Neural cell (in vitro differentiated cells): ENCODE measurements at regions not wholly inside any gene's neighbourhood (a gene's known extent, or its start where the extent isn't known, plus 50 kb on each side); places are given as distances from the start of the nearest gene placed in this dataset.

Source experiments
- H2AFZ ChIP-seq: fragments of 200-600, 300-800 bp; sonication (generic), shearing (Covaris generic); 2 replicates; pipeline ENCODE4 v1.6.0; 2014; ENCODE audit warnings: low read depth, mild to moderate bottlenecking, antibody characterized with exemption, low read length, moderate library complexity
- H3F3A ChIP-seq: fragments of 200-600 bp; shearing (Covaris generic); 2 replicates; pipeline ENCODE4 v1.6.1; 2016; ENCODE audit warnings: mild to moderate bottlenecking, moderate library complexity, mixed read lengths, antibody characterized with exemption, low read length; ENCODE audit not compliant: insufficient read depth, poor library complexity, severe bottlenecking
- H3K27ac ChIP-seq: fragments of 200-600, 300-800 bp; sonication (generic), shearing (Covaris generic); 2 replicates; pipeline ENCODE4 v1.5.1; 2014; ENCODE audit warnings: mild to moderate bottlenecking, low read length, moderate library complexity
- H3K27me3 ChIP-seq: fragments of 300-800, 200-600 bp; sonication (generic), shearing (Covaris generic); 2 replicates; pipeline ENCODE4 v1.6.0; 2014; ENCODE audit warnings: mild to moderate bottlenecking, low read depth, low read length, moderate library complexity; ENCODE audit not compliant: insufficient read depth
- H3K36me3 ChIP-seq: fragments of 300-800, 200-600 bp; sonication (generic), shearing (Covaris generic); 2 replicates; pipeline ENCODE4 v1.5.1; 2014; ENCODE audit warnings: mild to moderate bottlenecking, antibody characterized with exemption, low read length, moderate library complexity; ENCODE audit not compliant: insufficient read depth
- H3K4me2 ChIP-seq: fragments of 300-800, 200-600 bp; sonication (generic), shearing (Covaris generic); 2 replicates; pipeline ENCODE4 v1.6.0; 2014; ENCODE audit warnings: mild to moderate bottlenecking, low read length
- H3K4me3 ChIP-seq: fragments of 300-800, 200-600 bp; sonication (generic), shearing (Covaris generic); 2 replicates; pipeline ENCODE4 v1.5.1; 2014; ENCODE audit warnings: mild to moderate bottlenecking, low read length, moderate library complexity
- H3K79me2 ChIP-seq: fragments of 200-600 bp; shearing (Covaris generic); replicated peaks from 2 replicates; pipeline ENCODE4 v1.6.0; 2014; ENCODE audit warnings: mild to moderate bottlenecking, low read length, moderate library complexity; ENCODE audit not compliant: insufficient read depth
- H3K9ac ChIP-seq: fragments of 300-800, 200-600 bp; sonication (generic), shearing (Covaris generic); 2 replicates; pipeline ENCODE4 v1.6.1; 2016; ENCODE audit warnings: mild to moderate bottlenecking, low read length, mixed read lengths
- H3K9me2 ChIP-seq: fragments of 200-600 bp; shearing (Covaris generic); 2 replicates; pipeline ENCODE4 v1.6.1; 2016; ENCODE audit warnings: mild to moderate bottlenecking, low read length, mixed read lengths; ENCODE audit not compliant: insufficient read depth
- H3K9me3 ChIP-seq: fragments of 200-600, 300-800 bp; sonication (generic), shearing (Covaris generic); 2 replicates; pipeline ENCODE4 v1.6.1; 2016; ENCODE audit warnings: mild to moderate bottlenecking, mixed run types, low read length, moderate library complexity, mixed read lengths
- H4K20me1 ChIP-seq: fragments of 200-600 bp; shearing (Covaris generic); 2 replicates; pipeline ENCODE4 v1.6.1; 2016; ENCODE audit warnings: mild to moderate bottlenecking, mixed run types; ENCODE audit not compliant: insufficient read depth
- CTCF ChIP-seq: fragments of 450-650 bp; IDR thresholded peaks from 2 replicates; pipeline ENCODE4 v1.5.1; 2014; ENCODE audit warnings: antibody characterized with exemption, mild to moderate bottlenecking, moderate library complexity; ENCODE audit not compliant: poor library complexity, severe bottlenecking
- EP300 ChIP-seq: fragments of 450-650 bp; conservative IDR thresholded peaks from 2 replicates; pipeline ENCODE4 v1.6.1; 2014; ENCODE audit warnings: antibody characterized with exemption, mild to moderate bottlenecking, moderate library complexity; ENCODE audit not compliant: poor library complexity, severe bottlenecking
- EZH2 ChIP-seq: fragments of 200-600, 300-800 bp; shearing (Covaris generic), sonication (generic); IDR thresholded peaks from 2 replicates; pipeline ENCODE4 v1.6.1; 2014; ENCODE audit warnings: antibody characterized with exemption, low read length, borderline replicate concordance, mild to moderate bottlenecking; ENCODE audit not compliant: insufficient read depth, poor library complexity, severe bottlenecking
- MXI1 ChIP-seq: fragments of 450-650 bp; conservative IDR thresholded peaks from 2 replicates; pipeline ENCODE4 v1.6.1; 2014; ENCODE audit warnings: antibody characterized with exemption, mild to moderate bottlenecking; ENCODE audit not compliant: poor library complexity, severe bottlenecking
- POLR2AphosphoS5 ChIP-seq: IDR thresholded peaks from 2 replicates; pipeline ENCODE4 v1.6.1; 2012
- RAD21 ChIP-seq: fragments of 450-650 bp; conservative IDR thresholded peaks from 2 replicates; pipeline ENCODE4 v1.6.1; 2014; ENCODE audit warnings: antibody characterized with exemption, mild to moderate bottlenecking, moderate library complexity
- REST ChIP-seq: IDR thresholded peaks from 2 replicates; pipeline ENCODE4 v1.6.1; 2012; ENCODE audit warnings: borderline replicate concordance
- SMC3 ChIP-seq: fragments of 450-650 bp; conservative IDR thresholded peaks from 2 replicates; pipeline ENCODE4 v1.6.1; 2014; ENCODE audit warnings: antibody characterized with exemption, mild to moderate bottlenecking, moderate library complexity; ENCODE audit not compliant: poor library complexity
- TAF1 ChIP-seq: IDR thresholded peaks from 2 replicates; pipeline ENCODE4 v1.6.1; 2012; ENCODE audit warnings: low read depth

GRCh38 chr14:42173206-42173605, 566.5 kb downstream of the LRFN5 start:
- Histone ChIP-seq H3K36me3 (no peaks in the 10 kb centered on the region), H3F3A (no peaks in the 10 kb centered on the region), H3K27me3 (no peaks in the 10 kb centered on the region), H3K79me2 (no peaks in the 10 kb centered on the region), H3K4me2 (no peak overlapping the region), H3K9ac (no peak overlapping the region), H4K20me1 (no peaks in the 10 kb centered on the region), H2AFZ (no peak overlapping the region), H3K9me2 (no peaks in the 10 kb centered on the region), H3K27ac (no peak overlapping the region), H3K4me3 (no peak overlapping the region), H3K9me3 (no peaks in the 10 kb centered on the region)
- TF ChIP-seq REST (no peak), MXI1 (no peak), RAD21 (no peak), TAF1 (no peak), EZH2 (no peak), EP300 (no peak), CTCF (no peak)

- Histone ChIP-seq H3K27me3 (no peaks in the 10 kb centered on the region), H3K4me2 (no peak overlapping the region), H4K20me1 (no peaks in the 10 kb centered on the region), H3K36me3 (no peaks in the 10 kb centered on the region), H3K9me3 (no peaks in the 10 kb centered on the region), H3K79me2 (no peaks in the 10 kb centered on the region), H2AFZ (no peak overlapping the region), H3K4me3 (no peak overlapping the region), H3F3A (no peaks in the 10 kb centered on the region), H3K27ac (no peak overlapping the region), H3K9me2 (no peaks in the 10 kb centered on the region), H3K9ac (no peak overlapping the region)
- TF ChIP-seq CTCF (no peak), TAF1 (no peak), EP300 (no peak), SMC3 (no peak), EZH2 (no peak), MXI1 (no peak), POLR2AphosphoS5 (no peak), REST (no peak), RAD21 (no peak)
These were observed 565.6 kb downstream of the LRFN5 start for GRCh38 chr14:42172304-42172703.
